ENCODE measurements at regions not wholly inside any gene's neighbourhood (a gene's known extent, or its start where the extent isn't known, plus 50 kb on each side); places are given as distances from the start of the nearest gene placed in this dataset.

- TF ChIP-seq CTCF (conservative IDR thresholded peaks at IDR 0.05 in 1 of 2, IDR thresholded peaks at IDR 0.05 in 1 of 2; ENCODE audit: low read depth in 1 of 2, low read length in 2 of 2) (no peak), EZH2 (IDR thresholded peaks at IDR 0.05; ENCODE audit: low read length, missing control alignments) (no peak)
These were observed 528.6 kb upstream of the CDH2 start for GRCh38 chr18:28705482-28705881.

Measured in fibroblast of lung (primary cell).